ENCODE measurements at regions not wholly inside any gene's neighbourhood (a gene's known extent, or its start where the extent isn't known, plus 50 kb on each side); places are given as distances from the start of the nearest gene placed in this dataset.

DNA sequence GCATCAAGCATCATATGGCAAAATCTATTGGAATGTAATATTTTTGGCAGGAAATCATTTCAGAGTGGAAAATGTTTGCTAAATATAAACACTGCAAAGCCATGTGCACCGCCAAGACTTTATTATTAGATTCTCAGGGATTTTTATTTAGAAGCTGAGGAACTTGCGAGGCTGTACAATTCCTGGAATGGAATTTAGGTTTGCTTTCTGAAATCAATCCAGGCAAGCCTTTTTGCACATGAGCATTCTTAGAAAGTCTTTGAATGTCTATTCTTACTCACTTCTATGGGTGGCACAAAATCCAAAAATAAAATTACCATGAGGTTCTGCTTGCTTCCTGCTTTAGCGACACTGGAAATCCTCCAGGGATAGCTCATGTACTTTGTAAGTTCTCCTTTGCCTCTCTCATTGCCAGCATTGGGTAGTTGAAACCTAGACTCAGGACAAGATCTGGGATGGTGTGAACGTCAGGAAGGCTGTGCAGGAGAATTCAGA lies 71.5 kb upstream of the PALM2AKAP2 start:
- Histone ChIP-seq H3K36me3 (ENCODE audit: control insufficient read depth, insufficient read depth, low read length) (no peaks in the 10 kb centered on the region), H3K4me3 (ENCODE audit: low read length) (no peak overlapping the region), H3K27me3 (ENCODE audit: control insufficient read depth, insufficient read depth, low read length) (peaks cover 5% of the 10 kb centered on the region), H3K9me3 (ENCODE audit: control insufficient read depth, low read depth, low read length) (no peaks in the 10 kb centered on the region), H3K27ac (ENCODE audit: low read length) (no peak overlapping the region), H3K4me1 (ENCODE audit: control insufficient read depth, insufficient read depth, low read length) (no peaks in the 10 kb centered on the region)
- no CpG with 5 or more reads among the region's 4 CpGs for WGBS (ENCODE audit: insufficient coverage, low lambda C conversion rate)
- peak in 1 of 2 donors; percentile 17 for DNase-seq

- no peak overlapping the region for H3K27ac ChIP-seq (ENCODE audit: low read length)
- no peaks in the 10 kb centered on the region for H3K4me1 ChIP-seq (ENCODE audit: control insufficient read depth, insufficient read depth, low read length)
- WGBS (ENCODE audit: insufficient coverage, low lambda C conversion rate) = no CpG with 5 or more reads among the region's 3 CpGs
- no peak for DNase-seq
- peaks cover 2% of the 10 kb centered on the region for H3K27me3 ChIP-seq (ENCODE audit: control insufficient read depth, insufficient read depth, low read length)
- H3K9me3 ChIP-seq (ENCODE audit: control insufficient read depth, low read depth, low read length) = no peaks in the 10 kb centered on the region
- H3K36me3 ChIP-seq (ENCODE audit: control insufficient read depth, insufficient read depth, low read length) = no peaks in the 10 kb centered on the region
- no peak overlapping the region for H3K4me3 ChIP-seq (ENCODE audit: low read length)
Observed at GRCh38 chr9:109709866-109710265, 70.1 kb upstream of the PALM2AKAP2 start.

DNA sequence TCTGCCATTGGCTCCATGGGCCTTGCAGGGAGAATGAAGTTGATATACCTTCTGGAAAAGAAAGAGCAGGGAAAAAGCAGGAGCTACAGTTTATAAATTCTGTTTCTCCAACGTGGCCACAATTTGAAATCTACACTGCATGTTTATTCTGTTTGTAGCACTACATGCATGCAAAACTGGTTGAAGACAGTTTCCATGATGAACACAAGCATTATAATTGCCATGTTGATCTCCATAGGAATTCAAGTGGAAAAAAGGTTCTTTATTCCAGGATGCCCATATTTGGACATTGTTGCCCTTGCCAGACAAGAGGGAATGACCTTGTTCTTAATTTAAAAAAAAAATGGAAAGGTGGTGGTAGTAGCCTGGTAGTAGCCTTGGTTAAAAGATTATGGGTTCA lies 69.2 kb upstream of the PALM2AKAP2 start:
- Histone ChIP-seq H3K4me3 (ENCODE audit: low read length) (no peak overlapping the region), H3K9me3 (ENCODE audit: control insufficient read depth, low read depth, low read length) (no peaks in the 10 kb centered on the region), H3K27ac (ENCODE audit: low read length) (no peak overlapping the region), H3K27me3 (ENCODE audit: control insufficient read depth, insufficient read depth, low read length) (peaks cover 2% of the 10 kb centered on the region), H3K4me1 (ENCODE audit: control insufficient read depth, insufficient read depth, low read length) (no peaks in the 10 kb centered on the region), H3K36me3 (ENCODE audit: control insufficient read depth, insufficient read depth, low read length) (no peaks in the 10 kb centered on the region)
- no peak for DNase-seq
- WGBS (ENCODE audit: insufficient coverage, low lambda C conversion rate) = 71% methylated on average over 1 of the region's 1 CpG

DNA sequence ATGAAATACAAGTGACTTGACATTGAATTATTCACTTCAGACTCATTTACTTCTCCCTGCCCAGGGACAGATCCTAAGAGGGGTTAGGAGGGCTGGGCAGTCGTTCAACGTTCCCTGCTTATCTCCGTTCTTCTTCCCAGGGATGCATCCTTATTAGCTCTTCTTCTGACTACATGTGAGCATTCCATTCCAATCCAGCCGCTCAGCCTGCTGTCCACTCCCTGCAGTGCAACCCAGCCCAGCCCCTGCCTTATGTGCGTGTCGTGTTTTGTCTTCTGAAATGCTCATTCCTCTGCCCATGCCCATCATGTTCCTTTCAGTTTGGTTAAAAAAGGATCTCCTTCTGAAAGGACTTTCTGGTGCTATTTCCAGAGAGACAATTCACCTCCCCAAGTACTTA lies 64.7 kb upstream of the PALM2AKAP2 start:
- Histone ChIP-seq H3K36me3 (ENCODE audit: control insufficient read depth, insufficient read depth, low read length) (no peaks in the 10 kb centered on the region), H3K27ac (ENCODE audit: low read length) (no peak overlapping the region), H3K4me1 (ENCODE audit: control insufficient read depth, insufficient read depth, low read length) (no peaks in the 10 kb centered on the region), H3K9me3 (ENCODE audit: control insufficient read depth, low read depth, low read length) (no peaks in the 10 kb centered on the region), H3K4me3 (ENCODE audit: low read length) (no peak overlapping the region), H3K27me3 (ENCODE audit: control insufficient read depth, insufficient read depth, low read length) (peaks cover under 1% of the 10 kb centered on the region)
- WGBS (ENCODE audit: insufficient coverage, low lambda C conversion rate) = no CpG with 5 or more reads among the region's 6 CpGs
- DNase-seq = no peak

DNA sequence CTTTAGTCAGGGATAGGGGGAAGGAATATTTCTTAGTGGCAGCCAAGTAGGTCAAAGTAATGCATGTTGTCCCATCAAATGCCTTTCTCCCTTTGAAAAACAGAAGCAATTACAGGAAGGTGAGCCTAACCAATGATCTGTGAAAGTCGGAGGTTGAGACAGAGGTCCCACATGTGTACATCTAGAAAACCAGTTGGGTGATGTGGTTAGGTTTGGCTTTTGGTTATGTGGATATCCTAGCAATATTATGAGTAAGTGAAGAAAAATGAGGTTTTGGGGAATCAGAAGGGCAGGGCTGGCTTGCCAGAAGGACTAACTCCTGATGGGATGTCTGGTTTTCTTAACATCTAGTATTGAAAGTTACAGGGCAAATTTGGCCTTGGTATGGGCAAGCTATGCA lies 63.4 kb upstream of the PALM2AKAP2 start:
- H3K27ac ChIP-seq (ENCODE audit: low read length) = no peak overlapping the region
- H3K27me3 ChIP-seq (ENCODE audit: control insufficient read depth, insufficient read depth, low read length) = no peaks in the 10 kb centered on the region
- no peaks in the 10 kb centered on the region for H3K9me3 ChIP-seq (ENCODE audit: control insufficient read depth, low read depth, low read length)
- WGBS (ENCODE audit: insufficient coverage, low lambda C conversion rate) = no CpG with 5 or more reads among the region's 1 CpG
- no peaks in the 10 kb centered on the region for H3K4me1 ChIP-seq (ENCODE audit: control insufficient read depth, insufficient read depth, low read length)
- no peaks in the 10 kb centered on the region for H3K36me3 ChIP-seq (ENCODE audit: control insufficient read depth, insufficient read depth, low read length)
- no peak for DNase-seq
- H3K4me3 ChIP-seq (ENCODE audit: low read length) = no peak overlapping the region

GRCh38 chr9:109717342-109717741 lies 62.7 kb upstream of the PALM2AKAP2 start:
- H3K9me3 ChIP-seq (ENCODE audit: control insufficient read depth, low read depth, low read length) = no peaks in the 10 kb centered on the region
- no peaks in the 10 kb centered on the region for H3K27me3 ChIP-seq (ENCODE audit: control insufficient read depth, insufficient read depth, low read length)
- H3K27ac ChIP-seq (ENCODE audit: low read length) = no peak overlapping the region
- WGBS (ENCODE audit: insufficient coverage, low lambda C conversion rate) = no CpG with 5 or more reads among the region's 2 CpGs
- H3K36me3 ChIP-seq (ENCODE audit: control insufficient read depth, insufficient read depth, low read length) = no peaks in the 10 kb centered on the region
- no peak overlapping the region for H3K4me3 ChIP-seq (ENCODE audit: low read length)
- H3K4me1 ChIP-seq (ENCODE audit: control insufficient read depth, insufficient read depth, low read length) = no peaks in the 10 kb centered on the region
- DNase-seq = no peak

DNA sequence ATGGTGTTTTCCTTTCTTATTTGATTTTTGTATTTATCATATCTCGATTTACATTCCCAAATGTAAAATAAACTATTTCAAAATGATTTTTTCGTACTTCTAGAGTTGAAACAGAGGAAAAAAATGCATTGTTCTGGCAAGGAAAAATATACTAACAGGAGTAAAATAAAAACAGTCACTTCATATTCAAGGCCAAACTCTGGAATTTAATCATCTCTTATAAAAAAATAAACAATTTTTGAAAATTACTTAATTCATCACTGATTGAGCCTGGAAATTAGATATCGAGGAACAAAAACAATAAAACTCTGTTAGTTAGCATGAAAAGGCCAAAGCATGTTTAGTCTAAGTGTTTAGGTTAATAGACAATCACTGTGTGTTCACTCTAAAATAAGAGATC lies 61.1 kb upstream of the PALM2AKAP2 start:
- no peak for DNase-seq
- Histone ChIP-seq H3K36me3 (ENCODE audit: control insufficient read depth, insufficient read depth, low read length) (no peaks in the 10 kb centered on the region), H3K4me3 (ENCODE audit: low read length) (no peak overlapping the region), H3K27ac (ENCODE audit: low read length) (no peak overlapping the region), H3K4me1 (ENCODE audit: control insufficient read depth, insufficient read depth, low read length) (no peaks in the 10 kb centered on the region), H3K9me3 (ENCODE audit: control insufficient read depth, low read depth, low read length) (no peaks in the 10 kb centered on the region), H3K27me3 (ENCODE audit: control insufficient read depth, insufficient read depth, low read length) (no peaks in the 10 kb centered on the region)
- WGBS (ENCODE audit: insufficient coverage, low lambda C conversion rate) = 72% methylated on average over 3 of the region's 3 CpGs

DNA sequence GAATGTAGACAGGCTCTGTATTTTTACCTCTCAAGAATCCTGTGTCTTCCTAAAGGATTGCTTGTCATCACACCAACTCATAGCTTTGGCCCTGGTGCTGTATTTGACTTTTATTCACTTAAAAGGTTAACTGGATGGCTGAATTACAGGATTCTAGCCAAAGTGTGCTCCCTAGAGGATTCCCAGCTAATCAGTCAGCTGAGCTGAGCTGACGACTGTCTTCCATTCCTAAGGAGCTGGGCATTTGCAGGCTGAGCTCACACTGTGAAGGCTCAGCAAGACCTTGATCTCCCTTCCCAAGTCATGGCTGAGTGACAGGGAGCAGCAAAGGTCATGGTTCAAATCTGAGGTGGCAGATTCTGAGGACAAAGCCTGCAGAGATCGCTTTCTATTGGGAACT lies 59.0 kb upstream of the PALM2AKAP2 start:
- Histone ChIP-seq H3K27ac (ENCODE audit: low read length) (no peak overlapping the region), H3K36me3 (ENCODE audit: control insufficient read depth, insufficient read depth, low read length) (no peaks in the 10 kb centered on the region), H3K27me3 (ENCODE audit: control insufficient read depth, insufficient read depth, low read length) (no peaks in the 10 kb centered on the region), H3K4me1 (ENCODE audit: control insufficient read depth, insufficient read depth, low read length) (no peaks in the 10 kb centered on the region), H3K9me3 (ENCODE audit: control insufficient read depth, low read depth, low read length) (no peaks in the 10 kb centered on the region), H3K4me3 (ENCODE audit: low read length) (no peak overlapping the region)
- 80% methylated on average over 1 of the region's 2 CpGs for WGBS (ENCODE audit: insufficient coverage, low lambda C conversion rate)
- DNase-seq = no peak

- H3K27ac ChIP-seq (ENCODE audit: low read length) = no peak overlapping the region
- H3K27me3 ChIP-seq (ENCODE audit: control insufficient read depth, insufficient read depth, low read length) = no peaks in the 10 kb centered on the region
- no peaks in the 10 kb centered on the region for H3K36me3 ChIP-seq (ENCODE audit: control insufficient read depth, insufficient read depth, low read length)
- WGBS (ENCODE audit: insufficient coverage, low lambda C conversion rate) = no CpG with 5 or more reads among the region's 1 CpG
- H3K9me3 ChIP-seq (ENCODE audit: control insufficient read depth, low read depth, low read length) = no peaks in the 10 kb centered on the region
- DNase-seq = no peak
- H3K4me1 ChIP-seq (ENCODE audit: control insufficient read depth, insufficient read depth, low read length) = no peaks in the 10 kb centered on the region
- no peak overlapping the region for H3K4me3 ChIP-seq (ENCODE audit: low read length)
Observed at GRCh38 chr9:109722007-109722406, 58.0 kb upstream of the PALM2AKAP2 start.

DNA sequence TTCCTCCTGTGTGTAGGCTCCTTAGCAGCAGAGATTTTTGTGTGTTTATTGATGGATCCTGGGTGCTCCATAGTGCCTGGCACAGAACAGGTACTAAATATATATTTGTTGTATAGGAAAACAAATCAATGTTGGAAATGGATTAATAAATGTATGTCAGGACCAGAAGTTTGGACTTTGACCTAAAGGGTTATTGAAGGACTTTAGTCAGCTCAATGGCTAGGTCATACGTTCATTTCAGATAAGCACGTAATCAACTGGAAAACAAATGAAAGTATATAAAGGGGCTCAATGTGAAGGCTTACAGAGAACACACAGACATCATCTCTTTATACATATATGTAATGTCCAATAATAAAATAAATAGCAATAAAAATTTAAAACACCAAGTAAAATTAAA lies 56.2 kb upstream of the PALM2AKAP2 start:
- no CpG with 5 or more reads among the region's 2 CpGs for WGBS (ENCODE audit: insufficient coverage, low lambda C conversion rate)
- peak in 1 of 2 donors; percentile 34 for DNase-seq
- Histone ChIP-seq H3K4me3 (ENCODE audit: low read length) (no peak overlapping the region), H3K36me3 (ENCODE audit: control insufficient read depth, insufficient read depth, low read length) (no peaks in the 10 kb centered on the region), H3K27me3 (ENCODE audit: control insufficient read depth, insufficient read depth, low read length) (no peaks in the 10 kb centered on the region), H3K4me1 (ENCODE audit: control insufficient read depth, insufficient read depth, low read length) (no peaks in the 10 kb centered on the region), H3K9me3 (ENCODE audit: control insufficient read depth, low read depth, low read length) (no peaks in the 10 kb centered on the region), H3K27ac (ENCODE audit: low read length) (no peak overlapping the region)

DNA sequence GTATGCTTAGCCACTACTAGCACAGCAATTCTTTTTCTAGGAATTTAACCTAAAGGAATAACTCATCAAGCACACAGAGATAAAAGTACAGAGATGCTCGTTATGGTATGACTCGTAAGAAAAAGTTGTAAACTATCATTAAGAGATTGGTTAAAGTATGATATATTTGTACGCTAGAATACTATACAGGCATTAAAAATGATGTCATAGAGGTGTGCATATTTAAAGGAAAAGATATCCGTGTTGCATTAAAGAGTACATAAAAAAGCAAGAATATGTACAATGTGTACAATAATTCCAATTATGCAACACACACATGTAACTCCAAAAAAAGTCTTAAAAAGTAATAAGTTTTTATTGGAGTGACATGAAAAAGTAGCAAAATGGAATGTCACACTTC lies 54.5 kb upstream of the PALM2AKAP2 start:
- 90% methylated on average over 3 of the region's 4 CpGs for WGBS (ENCODE audit: insufficient coverage, low lambda C conversion rate)
- Histone ChIP-seq H3K27me3 (ENCODE audit: control insufficient read depth, insufficient read depth, low read length) (no peaks in the 10 kb centered on the region), H3K4me1 (ENCODE audit: control insufficient read depth, insufficient read depth, low read length) (no peaks in the 10 kb centered on the region), H3K27ac (ENCODE audit: low read length) (no peak overlapping the region), H3K36me3 (ENCODE audit: control insufficient read depth, insufficient read depth, low read length) (no peaks in the 10 kb centered on the region), H3K9me3 (ENCODE audit: control insufficient read depth, low read depth, low read length) (no peaks in the 10 kb centered on the region), H3K4me3 (ENCODE audit: low read length) (no peak overlapping the region)
- no peak for DNase-seq
